AG04450 (cell line): ENCODE measurements at regions not wholly inside any gene's neighbourhood (a gene's known extent, or its start where the extent isn't known, plus 50 kb on each side); places are given as distances from the start of the nearest gene placed in this dataset.

Experiments
- CTCF ChIA-PET: fragments of 300-600, 350-600 bp; formaldehyde crosslinking; extraction: SDS; loops from one replicate; lab custom pipeline; 2022; ENCODE audit warnings: antibody characterized with exemption, inconsistent platforms; lab: Charles Lee
- POLR2A ChIA-PET: fragments of 350-600 bp; formaldehyde crosslinking; extraction: SDS; loops from one replicate; lab custom pipeline; 2021; ENCODE audit warnings: antibody characterized with exemption, inconsistent platforms; lab: Yijun Ruan, JAX
- DNase-seq: peaks from one replicate; pipeline ENCODE4 v3.0.0-alpha.2; 2011; ENCODE audit warnings: low read depth, low spot score
- H3K27ac ChIP-seq: one replicate; pipeline ENCODE4 v1.5.1; 2012; ENCODE audit warnings: low read depth, low read length, control low read depth
- H3K27me3 ChIP-seq: one replicate; pipeline ENCODE4 v1.6.0; 2012; ENCODE audit warnings: low read length; ENCODE audit not compliant: control insufficient read depth, insufficient read depth
- H3K4me3 ChIP-seq: 2 replicates; pipeline ENCODE4 v1.5.1; 2011; ENCODE audit warnings: mild to moderate bottlenecking, low read depth, low read length, control low read depth
- H3K9me3 ChIP-seq: 2 replicates; pipeline ENCODE4 v1.5.1; 2012; ENCODE audit warnings: low read length; ENCODE audit not compliant: control insufficient read depth, insufficient read depth
- TF ChIP-seq, protein P1 (sequence below): IDR thresholded peaks from 2 replicates; pipeline ENCODE4 v1.5.1; 2011; ENCODE audit warnings: low read depth, low read length, control low read depth, inconsistent platforms

DNA sequence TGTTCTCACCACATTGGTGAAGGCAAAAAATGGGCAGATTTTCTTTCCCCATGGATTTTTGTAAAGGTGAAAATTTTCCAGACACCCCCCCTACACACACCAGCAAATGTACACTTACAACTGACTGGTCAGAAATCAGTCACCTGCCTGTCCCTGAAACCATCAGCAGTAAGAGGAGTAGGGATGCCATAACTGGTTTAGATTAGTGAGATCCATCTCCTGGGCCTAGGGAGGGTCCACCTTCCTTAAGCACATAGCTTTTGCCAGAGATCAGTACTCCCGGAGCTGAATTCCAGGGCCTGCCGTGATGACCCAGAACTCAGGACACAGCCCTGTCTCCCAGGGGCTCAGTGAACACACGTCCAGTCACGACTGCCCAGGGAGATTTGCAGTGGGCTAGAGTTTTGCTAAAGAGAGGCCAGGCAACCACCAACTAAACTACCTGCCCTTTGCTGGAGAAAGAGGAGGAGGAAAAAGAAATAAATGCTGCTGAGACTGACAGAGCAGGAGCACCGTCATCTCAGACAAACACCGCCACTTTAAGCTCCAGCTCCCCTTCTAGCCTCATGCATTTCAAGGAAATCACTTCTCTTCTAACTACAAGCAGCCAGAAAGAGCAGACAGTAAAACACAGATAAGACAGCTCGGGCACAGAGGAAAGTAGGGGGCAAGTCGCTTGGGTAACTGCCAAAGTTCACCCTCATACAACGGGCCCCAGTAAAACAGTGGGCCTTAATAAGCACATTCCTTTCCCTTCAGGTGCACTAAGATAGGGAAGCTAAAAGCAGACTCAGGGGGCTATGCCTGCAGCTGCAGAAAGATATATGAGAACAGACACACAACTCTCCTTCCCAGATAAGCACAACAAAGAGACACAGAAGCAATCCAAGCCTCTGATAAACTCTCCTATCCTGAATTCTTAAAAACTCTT, 82.6 kb upstream of the SPTLC3 start:
- CTCF ChIA-PET = interaction anchor here (1.1 to 15.9 kb wide), 24 partner anchors 9 to 1433 kb away, joined by 3 to 589 read pairs (median 9); no protein-coding TSS in a partner anchor

DNA sequence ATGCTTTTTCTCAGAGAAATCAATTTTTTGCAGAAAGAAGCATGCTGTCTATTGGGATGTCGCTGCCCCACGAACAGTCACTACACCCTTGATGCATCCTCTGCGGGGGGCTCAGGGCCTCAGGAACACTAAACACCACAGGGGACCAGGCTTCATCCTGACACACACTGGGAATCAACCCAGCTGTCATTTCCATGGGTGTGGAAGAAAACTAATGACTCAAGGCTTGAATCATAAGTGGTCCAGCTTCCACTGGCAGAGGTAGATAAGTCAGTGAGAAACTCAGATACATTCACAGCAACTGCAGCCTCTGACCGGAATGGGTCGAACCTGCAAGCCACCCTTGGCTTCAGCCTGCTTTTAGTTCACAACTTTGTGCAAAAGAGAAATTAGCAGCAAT, 81.3 kb upstream of the SPTLC3 start:
- Histone ChIP-seq H3K4me3 (no peak overlapping the region), H3K27ac (no peak overlapping the region), H3K27me3 (peaks cover 10% of the 10 kb centered on the region), H3K9me3 (no peaks in the 10 kb centered on the region)
- TF ChIP-seq, protein P1, sequence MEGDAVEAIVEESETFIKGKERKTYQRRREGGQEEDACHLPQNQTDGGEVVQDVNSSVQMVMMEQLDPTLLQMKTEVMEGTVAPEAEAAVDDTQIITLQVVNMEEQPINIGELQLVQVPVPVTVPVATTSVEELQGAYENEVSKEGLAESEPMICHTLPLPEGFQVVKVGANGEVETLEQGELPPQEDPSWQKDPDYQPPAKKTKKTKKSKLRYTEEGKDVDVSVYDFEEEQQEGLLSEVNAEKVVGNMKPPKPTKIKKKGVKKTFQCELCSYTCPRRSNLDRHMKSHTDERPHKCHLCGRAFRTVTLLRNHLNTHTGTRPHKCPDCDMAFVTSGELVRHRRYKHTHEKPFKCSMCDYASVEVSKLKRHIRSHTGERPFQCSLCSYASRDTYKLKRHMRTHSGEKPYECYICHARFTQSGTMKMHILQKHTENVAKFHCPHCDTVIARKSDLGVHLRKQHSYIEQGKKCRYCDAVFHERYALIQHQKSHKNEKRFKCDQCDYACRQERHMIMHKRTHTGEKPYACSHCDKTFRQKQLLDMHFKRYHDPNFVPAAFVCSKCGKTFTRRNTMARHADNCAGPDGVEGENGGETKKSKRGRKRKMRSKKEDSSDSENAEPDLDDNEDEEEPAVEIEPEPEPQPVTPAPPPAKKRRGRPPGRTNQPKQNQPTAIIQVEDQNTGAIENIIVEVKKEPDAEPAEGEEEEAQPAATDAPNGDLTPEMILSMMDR = no peak
- no peak for DNase-seq
- ChIA-PET POLR2A (no interaction called here), CTCF (interaction anchor here (1.2 to 15.9 kb wide), 6 partner anchors 39 to 861 kb away, joined by 3 to 589 read pairs (median 4); no protein-coding TSS in a partner anchor)

More for the DNA sequence above, 82.6 kb upstream of the SPTLC3 start:
- TF ChIP-seq, protein P1 = no peak
- POLR2A ChIA-PET = no interaction called here
- Histone ChIP-seq H3K9me3 (no peaks in the 10 kb centered on the region), H3K4me3 (no peak overlapping the region), H3K27ac (no peak overlapping the region), H3K27me3 (peaks cover 16% of the 10 kb centered on the region)
- no peak for DNase-seq

DNA sequence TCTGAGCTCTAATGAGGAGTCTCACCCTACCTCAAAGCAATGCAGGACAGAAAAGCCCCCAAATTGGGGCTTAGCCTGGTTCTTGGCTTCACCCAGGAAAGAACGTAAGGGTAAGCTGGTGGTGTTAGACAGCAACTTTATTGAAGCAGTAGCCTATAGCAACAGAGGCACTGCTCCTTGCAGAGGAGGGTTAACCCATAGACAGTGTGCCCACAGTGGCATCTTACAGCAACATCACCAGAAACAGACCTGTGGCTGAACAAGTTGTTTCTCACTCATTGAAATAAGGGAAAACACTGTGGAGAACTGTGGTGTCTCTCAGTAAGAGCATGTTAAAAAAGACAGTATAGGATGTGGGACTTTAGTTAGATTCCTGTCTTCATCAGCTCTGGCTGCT, 80.4 kb upstream of the SPTLC3 start:
- no peak overlapping the region for H3K4me3 ChIP-seq
- POLR2A ChIA-PET = no interaction called here
- TF ChIP-seq, protein P1 = no peak
- H3K9me3 ChIP-seq = no peaks in the 10 kb centered on the region
- H3K27me3 ChIP-seq = peaks cover 9% of the 10 kb centered on the region
- DNase-seq = no peak
- CTCF ChIA-PET = interaction anchor here (1.0 to 15.9 kb wide), 6 partner anchors 23 to 843 kb away, joined by 3 to 589 read pairs (median 4); no protein-coding TSS in a partner anchor
- H3K27ac ChIP-seq = no peak overlapping the region

DNA sequence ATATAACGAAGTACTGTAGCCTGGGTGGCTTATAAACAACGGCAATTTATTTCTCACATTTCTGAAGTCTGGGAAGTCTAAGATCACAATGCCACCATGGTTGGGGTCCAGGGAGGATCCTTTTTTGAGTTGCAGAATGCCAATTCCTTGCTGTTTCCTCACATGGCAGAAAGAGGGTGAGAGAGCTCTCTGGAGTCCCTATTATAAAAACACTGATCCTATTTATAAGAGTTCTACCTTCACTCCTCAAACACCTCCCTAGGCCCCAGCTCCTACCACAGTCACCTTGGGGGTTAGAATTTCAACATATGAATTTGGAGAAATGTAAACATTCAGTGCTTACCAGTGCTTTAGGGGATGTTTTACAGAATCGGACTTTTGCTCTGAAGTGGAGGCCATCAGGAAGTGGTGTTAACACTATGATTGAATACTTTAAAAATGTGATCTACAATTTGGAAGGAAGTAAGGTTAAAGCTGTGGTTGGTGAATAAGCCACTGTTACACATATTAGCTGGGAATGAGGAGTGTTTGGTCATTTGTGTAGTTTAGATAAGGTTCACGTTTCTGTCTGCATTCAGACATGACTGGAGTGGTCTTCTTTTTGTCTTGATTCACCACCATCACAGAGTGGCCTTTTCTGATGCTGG, 79.9 kb upstream of the SPTLC3 start:
- TF ChIP-seq, protein P1 = no peak
- no peak overlapping the region for H3K4me3 ChIP-seq
- H3K9me3 ChIP-seq = no peaks in the 10 kb centered on the region
- DNase-seq = peak; percentile 42
- no peak overlapping the region for H3K27ac ChIP-seq
- ChIA-PET POLR2A (no interaction called here), CTCF (interaction anchor here (1.0 to 15.9 kb wide), 6 partner anchors 23 to 843 kb away, joined by 3 to 589 read pairs (median 4); no protein-coding TSS in a partner anchor)
- peaks cover 6% of the 10 kb centered on the region for H3K27me3 ChIP-seq
